ENCODE measurements at regions not wholly inside any gene's neighbourhood (a gene's known extent, or its start where the extent isn't known, plus 50 kb on each side); places are given as distances from the start of the nearest gene placed in this dataset.
A peak's percentile ranks its signal among the peaks of the same experiment; 100 is the strongest.

DNA sequence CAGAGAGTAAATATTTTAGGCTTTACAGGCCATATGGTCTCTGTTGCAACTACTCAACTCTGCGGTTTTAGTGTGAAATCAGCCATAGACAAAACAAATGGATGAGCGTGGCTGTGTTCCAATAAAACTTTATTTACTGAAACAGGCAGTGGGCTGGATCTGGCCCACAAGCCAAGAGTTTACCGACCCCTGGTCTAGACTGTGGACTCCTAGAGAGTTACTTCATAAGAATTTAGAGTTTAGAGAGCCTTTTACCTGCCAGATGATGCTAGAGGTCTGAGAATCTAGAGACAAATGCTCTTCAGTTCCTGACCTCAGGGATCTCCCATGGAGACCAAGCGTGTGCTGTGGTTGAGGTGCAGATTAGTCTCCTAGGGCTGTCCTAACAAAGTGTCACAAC lies 174.8 kb downstream of the PTEN start:
- Histone ChIP-seq H3K36me3 (ENCODE audit: control insufficient read depth in 2 of 2, insufficient read depth in 2 of 2, low read length in 1 of 2) (no peaks in the 10 kb centered on the region), H3K9me3 (ENCODE audit: control insufficient read depth in 2 of 2, insufficient read depth in 1 of 2, low read length in 1 of 2) (peaks cover 0 to 2% of the 10 kb centered on the region in 2 donors), H3K27me3 (ENCODE audit: control insufficient read depth in 2 of 2, insufficient read depth in 1 of 2, low read length in 1 of 2) (no peaks in the 10 kb centered on the region), H3K4me1 (ENCODE audit: control insufficient read depth in 2 of 2, insufficient read depth in 2 of 2, low read length in 2 of 2) (peaks cover 17 to 31% of the 10 kb centered on the region in 2 donors), H3K4me3 (ENCODE audit: low read length in 2 of 2) (no peak overlapping the region), H3K27ac (ENCODE audit: low read depth in 1 of 2, low read length in 1 of 2) (no peak overlapping the region)
- DNase-seq (ENCODE audit: low read depth in 6 of 9, low spot score in 9 of 9): no peak
- WGBS: 96% methylated on average over 4 of the region's 4 CpGs

DNA sequence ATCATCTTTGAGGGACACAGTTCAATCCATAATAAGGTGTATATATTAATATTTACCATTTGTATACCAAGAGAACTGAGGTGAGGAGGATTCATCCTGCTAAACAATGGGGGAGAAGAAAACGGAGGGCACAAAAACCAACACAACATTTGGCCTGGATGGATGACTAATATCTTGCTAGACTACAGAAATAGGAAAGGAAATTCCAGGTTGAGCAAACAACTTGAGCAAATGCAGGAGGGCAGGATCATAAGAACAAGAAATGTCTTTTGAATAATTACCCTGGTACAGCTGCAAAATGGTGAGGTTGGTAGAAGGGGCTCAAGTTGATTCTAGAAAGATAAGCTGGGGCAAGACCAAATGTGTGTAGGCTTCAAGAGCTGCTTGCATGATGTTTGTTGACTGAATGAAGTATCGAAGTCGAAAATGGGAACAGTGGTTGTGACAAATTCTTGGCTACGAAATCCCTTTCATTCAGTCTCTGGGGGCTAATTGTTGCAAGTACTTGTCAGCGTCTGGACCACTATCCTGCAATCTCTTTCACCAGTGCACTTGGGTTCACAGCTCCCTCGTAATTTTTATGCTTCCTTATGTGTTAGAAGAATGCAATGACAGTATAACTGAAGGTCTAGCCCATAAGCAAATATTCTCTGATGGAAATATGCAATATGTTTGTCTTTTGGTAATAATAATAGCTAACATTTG lies 176.2 kb downstream of the PTEN start:
- Histone ChIP-seq H3K4me3 (ENCODE audit: low read length in 2 of 2) (no peak overlapping the region), H3K9me3 (ENCODE audit: control insufficient read depth in 2 of 2, insufficient read depth in 1 of 2, low read length in 1 of 2) (peaks cover 0 to 2% of the 10 kb centered on the region in 2 donors), H3K4me1 (ENCODE audit: control insufficient read depth in 2 of 2, insufficient read depth in 2 of 2, low read length in 2 of 2) (peaks cover 21 to 36% of the 10 kb centered on the region in 2 donors), H3K27me3 (ENCODE audit: control insufficient read depth in 2 of 2, insufficient read depth in 1 of 2, low read length in 1 of 2) (no peaks in the 10 kb centered on the region), H3K27ac (ENCODE audit: low read depth in 1 of 2, low read length in 1 of 2) (no peak overlapping the region), H3K36me3 (ENCODE audit: control insufficient read depth in 2 of 2, insufficient read depth in 2 of 2, low read length in 1 of 2) (no peaks in the 10 kb centered on the region)
- DNase-seq (ENCODE audit: low read depth in 6 of 9, low spot score in 9 of 9): no peak
- WGBS: 89% methylated on average over 6 of the region's 6 CpGs

DNA sequence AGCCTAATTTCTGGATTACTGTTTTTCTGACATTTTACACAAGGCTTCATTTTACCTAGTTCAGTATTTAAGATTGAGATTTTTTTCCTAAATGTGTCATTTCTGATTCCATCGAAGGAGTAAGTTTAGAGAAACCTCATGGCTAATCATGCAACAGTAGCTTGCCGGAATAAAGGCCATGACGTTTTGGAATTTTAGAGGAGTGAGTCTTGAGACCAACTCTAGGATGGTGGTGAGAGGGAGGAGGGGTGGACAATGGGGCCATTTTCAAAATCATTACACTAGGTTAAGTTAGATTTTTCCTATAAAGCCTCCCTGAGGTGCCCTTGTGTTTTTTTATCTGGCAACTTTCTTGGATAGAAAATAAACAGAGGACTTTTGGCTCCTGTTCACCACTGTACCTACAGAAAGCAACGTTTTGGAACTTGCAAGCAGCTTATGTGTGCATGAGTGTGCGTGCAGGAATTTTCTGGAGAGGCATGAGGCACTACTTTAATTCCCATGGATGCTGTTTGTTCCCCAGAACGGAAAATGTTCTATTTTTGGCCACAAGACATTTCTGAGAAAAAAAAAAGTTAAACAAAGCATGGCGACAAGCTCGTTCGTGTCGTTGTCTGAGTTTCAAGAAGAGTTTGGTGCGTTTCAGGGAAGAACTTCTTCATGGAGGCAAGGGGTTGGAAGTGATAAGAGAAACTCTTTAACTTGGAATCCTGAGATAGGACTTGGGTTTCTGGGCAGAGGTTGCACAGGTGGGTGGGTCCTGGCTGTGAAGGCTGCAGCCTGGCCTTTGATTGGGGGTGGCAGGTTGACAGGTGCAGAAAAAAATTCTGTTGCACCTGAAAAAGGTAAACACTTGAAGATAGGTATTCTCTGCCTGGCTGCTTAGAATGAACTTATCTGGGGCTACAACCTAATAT lies 178.1 kb downstream of the PTEN start:
- no peak for DNase-seq (ENCODE audit: low read depth in 6 of 9, low spot score in 9 of 9)
- H3K4me3 ChIP-seq (ENCODE audit: low read length in 2 of 2): no peak overlapping the region
- 93% methylated on average over 11 of the region's 11 CpGs for WGBS
- H3K4me1 ChIP-seq (ENCODE audit: control insufficient read depth in 2 of 2, insufficient read depth in 2 of 2, low read length in 2 of 2): peaks cover 25 to 51% of the 10 kb centered on the region in 2 donors
- no peaks in the 10 kb centered on the region for H3K36me3 ChIP-seq (ENCODE audit: control insufficient read depth in 2 of 2, insufficient read depth in 2 of 2, low read length in 1 of 2)
- H3K27ac ChIP-seq (ENCODE audit: low read depth in 1 of 2, low read length in 1 of 2): peak overlapping the region in 1 of 2 donors; percentile 80
- peaks cover 0 to 2% of the 10 kb centered on the region in 2 donors for H3K9me3 ChIP-seq (ENCODE audit: control insufficient read depth in 2 of 2, insufficient read depth in 1 of 2, low read length in 1 of 2)
- H3K27me3 ChIP-seq (ENCODE audit: control insufficient read depth in 2 of 2, insufficient read depth in 1 of 2, low read length in 1 of 2): no peaks in the 10 kb centered on the region

GRCh38 chr10:88042160-88043100 lies 179.0 kb downstream of the PTEN start:
- peaks cover 0 to 2% of the 10 kb centered on the region in 2 donors for H3K9me3 ChIP-seq (ENCODE audit: control insufficient read depth in 2 of 2, insufficient read depth in 1 of 2, low read length in 1 of 2)
- H3K36me3 ChIP-seq (ENCODE audit: control insufficient read depth in 2 of 2, insufficient read depth in 2 of 2, low read length in 1 of 2): no peaks in the 10 kb centered on the region
- H3K27me3 ChIP-seq (ENCODE audit: control insufficient read depth in 2 of 2, insufficient read depth in 1 of 2, low read length in 1 of 2): no peaks in the 10 kb centered on the region
- peak in 1 of 9 donors; percentile 57 for DNase-seq (ENCODE audit: low read depth in 6 of 9, low spot score in 9 of 9)
- no peak overlapping the region for H3K4me3 ChIP-seq (ENCODE audit: low read length in 2 of 2)
- peaks cover 24 to 50% of the 10 kb centered on the region in 2 donors for H3K4me1 ChIP-seq (ENCODE audit: control insufficient read depth in 2 of 2, insufficient read depth in 2 of 2, low read length in 2 of 2)
- 67% methylated on average over 19 of the region's 19 CpGs for WGBS
- peak overlapping the region; percentile 79 to 80 for H3K27ac ChIP-seq (ENCODE audit: low read depth in 1 of 2, low read length in 1 of 2)

GRCh38 chr10:88045096-88045495 lies 181.7 kb downstream of the PTEN start:
- DNase-seq (ENCODE audit: low read depth in 6 of 9, low spot score in 9 of 9): no peak
- Histone ChIP-seq H3K9me3 (ENCODE audit: control insufficient read depth in 2 of 2, insufficient read depth in 1 of 2, low read length in 1 of 2) (peaks cover 0 to 2% of the 10 kb centered on the region in 2 donors), H3K27ac (ENCODE audit: low read depth in 1 of 2, low read length in 1 of 2) (peak overlapping the region in 1 of 2 donors; percentile 59)

GRCh38 chr10:88045656-88046415 lies 182.4 kb downstream of the PTEN start:
- Histone ChIP-seq H3K9me3 (ENCODE audit: control insufficient read depth in 2 of 2, insufficient read depth in 1 of 2, low read length in 1 of 2) (peaks cover 0 to 2% of the 10 kb centered on the region in 2 donors), H3K27me3 (ENCODE audit: control insufficient read depth in 2 of 2, insufficient read depth in 1 of 2, low read length in 1 of 2) (no peaks in the 10 kb centered on the region), H3K36me3 (ENCODE audit: control insufficient read depth in 2 of 2, insufficient read depth in 2 of 2, low read length in 1 of 2) (no peaks in the 10 kb centered on the region), H3K27ac (ENCODE audit: low read depth in 1 of 2, low read length in 1 of 2) (peak overlapping the region in 1 of 2 donors; percentile 67), H3K4me3 (ENCODE audit: low read length in 2 of 2) (no peak overlapping the region), H3K4me1 (ENCODE audit: control insufficient read depth in 2 of 2, insufficient read depth in 2 of 2, low read length in 2 of 2) (peaks cover 19 to 40% of the 10 kb centered on the region in 2 donors)
- DNase-seq (ENCODE audit: low read depth in 6 of 9, low spot score in 9 of 9): peak in 1 of 9 donors; percentile 46
- WGBS: 38% methylated on average over 5 of the region's 5 CpGs

More at GRCh38 chr10:88045096-88045495, 181.7 kb downstream of the PTEN start:
- WGBS: 95% methylated on average over 5 of the region's 5 CpGs
- H3K4me3 ChIP-seq (ENCODE audit: low read length in 2 of 2): no peak overlapping the region
- H3K36me3 ChIP-seq (ENCODE audit: control insufficient read depth in 2 of 2, insufficient read depth in 2 of 2, low read length in 1 of 2): no peaks in the 10 kb centered on the region
- peaks cover 19 to 40% of the 10 kb centered on the region in 2 donors for H3K4me1 ChIP-seq (ENCODE audit: control insufficient read depth in 2 of 2, insufficient read depth in 2 of 2, low read length in 2 of 2)
- H3K27me3 ChIP-seq (ENCODE audit: control insufficient read depth in 2 of 2, insufficient read depth in 1 of 2, low read length in 1 of 2): no peaks in the 10 kb centered on the region

DNA sequence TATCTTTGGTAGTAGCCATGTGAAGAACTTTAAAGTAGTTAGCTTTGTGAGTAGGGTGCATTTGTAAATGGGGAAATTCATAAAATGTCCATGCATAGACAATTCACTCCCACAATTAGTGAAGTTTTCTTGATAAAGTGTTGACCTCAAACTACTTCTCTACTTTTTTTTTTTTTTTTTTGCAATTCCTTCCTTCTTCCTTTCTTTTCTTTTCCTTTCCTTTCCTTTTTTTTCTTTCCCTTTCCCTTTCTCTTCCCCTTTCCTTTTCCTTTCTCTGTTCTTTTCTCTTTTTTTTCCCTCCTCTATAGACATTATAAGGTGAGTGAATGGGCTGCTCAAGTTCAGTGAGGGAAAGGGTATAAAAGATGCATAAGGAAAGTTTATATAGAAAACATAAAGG lies 184.2 kb downstream of the PTEN start:
- Histone ChIP-seq H3K4me3 (ENCODE audit: low read length in 2 of 2) (no peak overlapping the region), H3K27ac (ENCODE audit: low read depth in 1 of 2, low read length in 1 of 2) (no peak overlapping the region), H3K9me3 (ENCODE audit: control insufficient read depth in 2 of 2, insufficient read depth in 1 of 2, low read length in 1 of 2) (no peaks in the 10 kb centered on the region), H3K4me1 (ENCODE audit: control insufficient read depth in 2 of 2, insufficient read depth in 2 of 2, low read length in 2 of 2) (peaks cover 15 to 30% of the 10 kb centered on the region in 2 donors), H3K27me3 (ENCODE audit: control insufficient read depth in 2 of 2, insufficient read depth in 1 of 2, low read length in 1 of 2) (no peaks in the 10 kb centered on the region), H3K36me3 (ENCODE audit: control insufficient read depth in 2 of 2, insufficient read depth in 2 of 2, low read length in 1 of 2) (no peaks in the 10 kb centered on the region)
- no peak for DNase-seq (ENCODE audit: low read depth in 6 of 9, low spot score in 9 of 9)

- H3K4me3 ChIP-seq (ENCODE audit: low read length in 2 of 2): no peak overlapping the region
- H3K4me1 ChIP-seq (ENCODE audit: control insufficient read depth in 2 of 2, insufficient read depth in 2 of 2, low read length in 2 of 2): peaks cover 7 to 22% of the 10 kb centered on the region in 2 donors
- WGBS: 100% methylated on average over 1 of the region's 1 CpG
- H3K9me3 ChIP-seq (ENCODE audit: control insufficient read depth in 2 of 2, insufficient read depth in 1 of 2, low read length in 1 of 2): no peaks in the 10 kb centered on the region
- no peak for DNase-seq (ENCODE audit: low read depth in 6 of 9, low spot score in 9 of 9)
- H3K27me3 ChIP-seq (ENCODE audit: control insufficient read depth in 2 of 2, insufficient read depth in 1 of 2, low read length in 1 of 2): no peaks in the 10 kb centered on the region
- H3K27ac ChIP-seq (ENCODE audit: low read depth in 1 of 2, low read length in 1 of 2): no peak overlapping the region
- no peaks in the 10 kb centered on the region for H3K36me3 ChIP-seq (ENCODE audit: control insufficient read depth in 2 of 2, insufficient read depth in 2 of 2, low read length in 1 of 2)
Measured at GRCh38 chr10:88048312-88048711, 184.9 kb downstream of the PTEN start.

Data from thymus (tissue), 11 donors.